ENCODE measurements at regions not wholly inside any gene's neighbourhood (a gene's known extent, or its start where the extent isn't known, plus 50 kb on each side); places are given as distances from the start of the nearest gene placed in this dataset.

- Histone ChIP-seq H3K36me3 (no peaks in the 10 kb centered on the region), H3K4me3 (no peak overlapping the region), H3K27ac (no peak overlapping the region), H3K27me3 (peaks cover 2% of the 10 kb centered on the region), H3K4me1 (ENCODE audit: insufficient read depth) (peaks cover 2% of the 10 kb centered on the region), H3K9me3 (no peaks in the 10 kb centered on the region)
- peak in 4 of 5 donors; percentile 29 to 42 (median 31) for DNase-seq
- TF ChIP-seq CTCF (IDR thresholded peaks at IDR 0.05) (no peak), EP300 (IDR thresholded peaks at IDR 0.05) (no peak), POLR2A (IDR thresholded peaks at IDR 0.05) (no peak)
- WGBS, 3 donors, result 10 to 19% (median 17%) methylated on average over 36 of the region's 36 CpGs
- intact Hi-C loops (cut with DNase I), result no loop called here
These were observed 245.9 kb downstream of the MIAT start for GRCh38 chr22:26903030-26903856.

GRCh38 chr22:26904483-26904882, 247.1 kb downstream of the MIAT start:
- H3K9me3 ChIP-seq, result no peaks in the 10 kb centered on the region
- no peaks in the 10 kb centered on the region for H3K36me3 ChIP-seq
- intact Hi-C loops (cut with DNase I), result no loop called here
- H3K27ac ChIP-seq, result no peak overlapping the region
- WGBS, 3 donors, result 60 to 71% (median 63%) methylated on average over 3 of the region's 3 CpGs
- H3K27me3 ChIP-seq, result peaks cover 2% of the 10 kb centered on the region
- H3K4me3 ChIP-seq, result no peak overlapping the region
- DNase-seq, result no peak
- H3K4me1 ChIP-seq (ENCODE audit: insufficient read depth), result peaks cover 2% of the 10 kb centered on the region
- no peak for TF ChIP-seq EP300 (IDR thresholded peaks at IDR 0.05)
- TF ChIP-seq CTCF (IDR thresholded peaks at IDR 0.05), result no peak
- TF ChIP-seq POLR2A (IDR thresholded peaks at IDR 0.05), result no peak

GRCh38 chr22:26905076-26905475, 247.7 kb downstream of the MIAT start:
- peaks cover 2% of the 10 kb centered on the region for H3K4me1 ChIP-seq (ENCODE audit: insufficient read depth)
- no peak overlapping the region for H3K27ac ChIP-seq
- WGBS, 3 donors, result 65 to 79% (median 72%) methylated on average over 3 of the region's 3 CpGs
- no peaks in the 10 kb centered on the region for H3K36me3 ChIP-seq
- no peak overlapping the region for H3K4me3 ChIP-seq
- TF ChIP-seq POLR2A (IDR thresholded peaks at IDR 0.05) (no peak), CTCF (IDR thresholded peaks at IDR 0.05) (no peak)
- intact Hi-C loops (cut with DNase I), result no loop called here
- peaks cover under 1% of the 10 kb centered on the region for H3K27me3 ChIP-seq
- no peak for DNase-seq
- no peaks in the 10 kb centered on the region for H3K9me3 ChIP-seq

GRCh38 chr22:26905640-26906039, 248.3 kb downstream of the MIAT start:
- no peak for TF ChIP-seq POLR2A (IDR thresholded peaks at IDR 0.05)
- no peak for TF ChIP-seq CTCF (IDR thresholded peaks at IDR 0.05)
- TF ChIP-seq EP300 (IDR thresholded peaks at IDR 0.05), result no peak
- 56 to 72% (median 69%) methylated on average over 4 of the region's 4 CpGs for WGBS, 3 donors
- Histone ChIP-seq H3K4me1 (ENCODE audit: insufficient read depth) (peaks cover 2% of the 10 kb centered on the region), H3K27me3 (no peaks in the 10 kb centered on the region), H3K9me3 (no peaks in the 10 kb centered on the region), H3K36me3 (no peaks in the 10 kb centered on the region), H3K27ac (no peak overlapping the region), H3K4me3 (no peak overlapping the region)
- intact Hi-C loops (cut with DNase I), result no loop called here
- no peak for DNase-seq
